Smooth muscle cell (in vitro differentiated cells): ENCODE measurements at regions not wholly inside any gene's neighbourhood (a gene's known extent, or its start where the extent isn't known, plus 50 kb on each side); places are given as distances from the start of the nearest gene placed in this dataset.

ENCODE experiments used
- DNase-seq: peaks from one replicate; lab custom pipeline; 2025; ENCODE audit not compliant: unreplicated experiment; lab: John Stamatoyannopoulos, UW
- H2AFZ ChIP-seq: fragments of 200-600 bp; sonication (generic); 2 replicates; pipeline ENCODE4 v1.6.0; 2016; ENCODE audit warnings: antibody characterized with exemption, low read depth, mild to moderate bottlenecking
- H3F3A ChIP-seq: fragments of 200-600 bp; sonication (generic); 2 replicates; pipeline ENCODE4 v1.6.0; 2017; ENCODE audit warnings: antibody characterized with exemption, low read depth
- H3K27ac ChIP-seq: fragments of 200-600 bp; sonication (generic); 2 replicates; pipeline ENCODE4 v1.5.1; 2016; ENCODE audit warnings: low read depth, mild to moderate bottlenecking
- H3K27me3 ChIP-seq: fragments of 200-600 bp; sonication (generic); 2 replicates; pipeline ENCODE4 v1.6.1; 2016; ENCODE audit warnings: low read depth, mild to moderate bottlenecking
- H3K36me3 ChIP-seq: fragments of 200-600 bp; sonication (generic); 2 replicates; pipeline ENCODE4 v1.5.1; 2016; ENCODE audit warnings: low read depth
- H3K4me1 ChIP-seq: fragments of 200-600 bp; sonication (generic); 2 replicates; pipeline ENCODE4 v1.5.1; 2016; ENCODE audit warnings: low read depth
- H3K4me2 ChIP-seq: fragments of 200-600 bp; sonication (generic); 2 replicates; pipeline ENCODE4 v1.6.0; 2016; ENCODE audit warnings: mild to moderate bottlenecking
- H3K4me3 ChIP-seq: fragments of 200-600 bp; sonication (generic); 2 replicates; pipeline ENCODE4 v1.5.1; 2016; ENCODE audit warnings: mild to moderate bottlenecking
- H3K79me2 ChIP-seq: fragments of 200-600 bp; sonication (generic); 2 replicates; pipeline ENCODE4 v1.6.0; 2016; ENCODE audit warnings: low read depth, mild to moderate bottlenecking
- H3K9ac ChIP-seq: fragments of 200-600 bp; sonication (generic); 2 replicates; pipeline ENCODE4 v1.6.0; 2016; ENCODE audit warnings: low read depth
- H3K9me3 ChIP-seq: fragments of 200-600 bp; sonication (generic); replicated peaks from 2 replicates; pipeline ENCODE4 v1.5.1; 2016; ENCODE audit warnings: low read depth
- H4K20me1 ChIP-seq: fragments of 200-600 bp; sonication (generic); 2 replicates; pipeline ENCODE4 v1.6.0; 2016; ENCODE audit warnings: low read depth
- WGBS: methylation state at CpG from one replicate; pipeline ENCODE4 v1.1.7; 2016; ENCODE audit warnings: low lambda C conversion rate; 5-methylcytosine and 5-hydroxymethylcytosine counted together
- TF ChIP-seq, protein P1 (sequence below): fragments of 200-600 bp; sonication (generic); IDR thresholded peaks from 2 replicates; pipeline ENCODE4 v1.5.1; 2017; ENCODE audit warnings: borderline replicate concordance, mild to moderate bottlenecking, antibody characterized with exemption; ENCODE audit not compliant: insufficient read depth, poor library complexity, severe bottlenecking

DNA sequence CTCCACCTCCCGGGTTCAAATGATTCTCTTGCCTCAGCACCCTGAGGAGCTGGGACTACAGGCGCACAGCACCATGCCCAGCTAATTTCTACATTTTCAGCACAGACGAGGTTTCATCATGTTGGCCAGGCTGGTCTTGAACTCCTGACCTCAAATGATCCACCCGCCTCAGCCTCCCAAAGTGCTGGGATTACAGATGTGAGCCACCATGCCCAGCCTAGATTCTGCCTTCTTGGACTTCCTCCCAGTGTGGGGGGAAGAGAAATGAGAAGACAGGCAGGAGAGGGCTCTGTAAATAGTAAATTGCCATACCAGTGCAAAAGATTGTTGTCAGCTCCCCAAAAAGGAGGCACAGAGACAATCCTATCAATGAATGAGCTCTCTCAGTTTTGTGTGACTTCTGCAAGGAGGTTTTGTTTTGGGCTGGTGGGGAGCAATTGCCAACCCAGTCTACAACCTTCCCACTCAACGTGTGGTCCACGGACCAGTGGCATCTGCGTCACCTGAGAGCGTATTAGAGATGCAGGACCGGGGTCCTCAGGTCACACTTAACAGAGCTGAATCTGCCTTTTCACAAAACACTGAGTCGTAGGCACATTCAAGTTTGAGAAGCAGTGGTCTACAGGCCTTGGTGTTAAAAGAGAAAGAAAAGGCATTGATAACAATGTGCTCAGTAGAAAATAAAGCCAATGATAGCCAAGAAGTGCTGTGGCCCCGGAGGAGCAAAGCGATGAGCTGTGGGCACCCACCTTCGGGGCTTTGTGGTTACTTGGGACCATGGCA is 78.1 kb downstream of the MYCN start:
- Histone ChIP-seq H3K4me2 (no peak overlapping the region), H3K4me3 (no peak overlapping the region), H3K9me3 (no peaks in the 10 kb centered on the region), H3K4me1 (peaks cover 18% of the 10 kb centered on the region), H3K79me2 (no peaks in the 10 kb centered on the region), H3K27ac (no peak overlapping the region), H3K27me3 (no peaks in the 10 kb centered on the region), H2AFZ (no peak overlapping the region), H3F3A (no peaks in the 10 kb centered on the region), H3K36me3 (no peaks in the 10 kb centered on the region), H3K9ac (no peak overlapping the region), H4K20me1 (no peaks in the 10 kb centered on the region)
- TF ChIP-seq, protein P1, sequence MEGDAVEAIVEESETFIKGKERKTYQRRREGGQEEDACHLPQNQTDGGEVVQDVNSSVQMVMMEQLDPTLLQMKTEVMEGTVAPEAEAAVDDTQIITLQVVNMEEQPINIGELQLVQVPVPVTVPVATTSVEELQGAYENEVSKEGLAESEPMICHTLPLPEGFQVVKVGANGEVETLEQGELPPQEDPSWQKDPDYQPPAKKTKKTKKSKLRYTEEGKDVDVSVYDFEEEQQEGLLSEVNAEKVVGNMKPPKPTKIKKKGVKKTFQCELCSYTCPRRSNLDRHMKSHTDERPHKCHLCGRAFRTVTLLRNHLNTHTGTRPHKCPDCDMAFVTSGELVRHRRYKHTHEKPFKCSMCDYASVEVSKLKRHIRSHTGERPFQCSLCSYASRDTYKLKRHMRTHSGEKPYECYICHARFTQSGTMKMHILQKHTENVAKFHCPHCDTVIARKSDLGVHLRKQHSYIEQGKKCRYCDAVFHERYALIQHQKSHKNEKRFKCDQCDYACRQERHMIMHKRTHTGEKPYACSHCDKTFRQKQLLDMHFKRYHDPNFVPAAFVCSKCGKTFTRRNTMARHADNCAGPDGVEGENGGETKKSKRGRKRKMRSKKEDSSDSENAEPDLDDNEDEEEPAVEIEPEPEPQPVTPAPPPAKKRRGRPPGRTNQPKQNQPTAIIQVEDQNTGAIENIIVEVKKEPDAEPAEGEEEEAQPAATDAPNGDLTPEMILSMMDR, result no peak
- 95% methylated on average over 13 of the region's 13 CpGs for WGBS
- no peak for DNase-seq

DNA sequence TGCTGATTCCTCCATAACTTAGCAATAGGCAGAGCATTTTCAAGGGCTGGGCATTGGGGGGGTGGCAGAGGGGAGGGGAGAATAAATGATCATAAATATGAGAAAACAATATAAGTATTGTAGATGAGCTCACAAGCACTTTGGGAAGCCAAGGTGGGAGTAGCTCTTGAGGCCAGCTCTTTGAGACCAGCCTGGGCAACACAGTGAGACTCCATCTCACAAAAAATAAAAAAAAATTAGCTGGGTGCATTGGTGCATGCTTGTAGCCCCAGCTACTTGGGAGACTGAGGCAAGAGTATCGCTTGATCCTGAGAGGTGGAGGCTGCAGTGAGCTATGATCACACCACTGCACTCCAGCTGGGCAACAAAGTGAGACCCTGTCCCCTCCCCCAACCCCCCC is 75.9 kb downstream of the MYCN start:
- H2AFZ ChIP-seq, result no peak overlapping the region
- no peaks in the 10 kb centered on the region for H3K79me2 ChIP-seq

DNA sequence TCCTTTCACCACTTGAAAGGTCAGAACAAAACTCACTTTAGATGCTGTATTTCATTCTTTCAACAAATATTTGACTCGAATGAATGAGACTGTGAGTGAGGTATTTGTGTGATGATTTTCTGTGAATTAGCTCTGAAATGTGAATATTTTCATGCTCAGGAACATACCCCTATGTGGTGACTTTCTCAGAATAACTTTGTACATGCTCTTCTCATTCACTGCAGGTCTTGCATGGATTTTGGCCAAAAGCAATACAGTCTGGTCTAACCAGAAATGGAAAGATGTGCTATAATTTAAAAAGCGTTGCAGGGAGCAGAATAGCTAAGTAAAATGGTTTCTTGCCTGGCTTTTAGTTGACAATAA is 75.5 kb downstream of the MYCN start:
- 88% methylated on average over 2 of the region's 2 CpGs for WGBS
- Histone ChIP-seq H3K79me2 (no peaks in the 10 kb centered on the region), H3K4me3 (no peak overlapping the region), H3K9me3 (no peaks in the 10 kb centered on the region), H3K27ac (no peak overlapping the region), H3K4me2 (no peak overlapping the region), H3K27me3 (no peaks in the 10 kb centered on the region), H3K9ac (no peak overlapping the region), H4K20me1 (no peaks in the 10 kb centered on the region), H3K36me3 (no peaks in the 10 kb centered on the region), H2AFZ (no peak overlapping the region), H3F3A (no peaks in the 10 kb centered on the region), H3K4me1 (peaks cover 31% of the 10 kb centered on the region)
- TF ChIP-seq, protein P1, result no peak
- no peak for DNase-seq

More for the DNA sequence above, 75.9 kb downstream of the MYCN start:
- no peaks in the 10 kb centered on the region for H3F3A ChIP-seq
- H4K20me1 ChIP-seq, result no peaks in the 10 kb centered on the region
- 91% methylated on average over 1 of the region's 1 CpG for WGBS
- no peaks in the 10 kb centered on the region for H3K9me3 ChIP-seq
- TF ChIP-seq, protein P1, result no peak
- H3K4me1 ChIP-seq, result peaks cover 31% of the 10 kb centered on the region
- H3K4me3 ChIP-seq, result no peak overlapping the region
- H3K4me2 ChIP-seq, result no peak overlapping the region
- no peak overlapping the region for H3K27ac ChIP-seq
- no peaks in the 10 kb centered on the region for H3K27me3 ChIP-seq
- H3K9ac ChIP-seq, result no peak overlapping the region
- H3K36me3 ChIP-seq, result no peaks in the 10 kb centered on the region
- DNase-seq, result no peak
